HG02571 (cell line): ENCODE measurements at regions not wholly inside any gene's neighbourhood (a gene's known extent, or its start where the extent isn't known, plus 50 kb on each side); places are given as distances from the start of the nearest gene placed in this dataset.

Experiments
- ATAC-seq: cut with Tn5 transposase; IDR thresholded peaks from one replicate; pipeline ENCODE4 v1.9.1; 2021; ENCODE audit warnings: mild to moderate bottlenecking, moderate library complexity; ENCODE audit not compliant: unreplicated experiment

- no peak for ATAC-seq
Measured at GRCh38 chr11:13062115-13062514, 53.0 kb downstream of the RASSF10 start.

DNA sequence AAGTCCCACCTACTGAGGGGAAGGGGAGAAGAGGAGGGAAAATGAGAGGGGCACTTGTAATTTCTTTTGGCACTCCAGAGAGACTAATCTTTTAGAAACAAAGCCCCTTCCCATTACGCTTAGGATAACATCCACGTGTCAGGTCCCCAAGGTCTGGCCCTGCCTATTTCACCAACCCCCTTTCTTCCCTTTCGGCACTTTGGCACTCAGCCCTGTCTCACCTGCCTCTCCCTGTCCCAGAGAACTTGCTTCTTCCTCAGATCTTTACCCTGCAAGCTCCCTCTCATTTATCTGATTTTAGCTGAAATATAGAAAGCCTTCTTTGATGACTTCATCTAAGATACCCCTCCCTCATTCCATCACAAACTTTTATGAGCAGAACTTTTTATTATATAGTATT lies 55.5 kb downstream of the RASSF10 start:
- no peak for ATAC-seq

GRCh38 chr11:13065200-13065787 lies 56.2 kb downstream of the RASSF10 start:
- ATAC-seq, result no peak

DNA sequence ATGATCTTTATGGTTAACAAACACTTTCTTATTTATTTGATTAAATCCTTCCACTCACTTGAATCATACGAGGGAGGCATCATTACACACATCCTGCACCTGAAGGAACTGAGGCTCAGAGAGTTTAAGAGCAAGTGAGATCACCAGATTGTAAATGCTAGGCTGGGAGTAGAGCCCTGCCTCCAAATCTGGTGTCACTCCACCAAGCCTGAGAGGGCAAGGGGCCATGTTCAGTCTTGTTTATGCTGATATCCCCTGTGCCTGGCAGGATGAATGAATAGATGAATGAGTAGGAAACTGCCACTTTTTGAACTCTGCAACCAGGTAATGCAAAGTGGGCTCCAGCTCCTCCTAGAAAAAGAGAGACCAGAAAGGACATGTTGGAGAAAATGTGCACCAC lies 59.1 kb downstream of the RASSF10 start:
- ATAC-seq, result no peak

DNA sequence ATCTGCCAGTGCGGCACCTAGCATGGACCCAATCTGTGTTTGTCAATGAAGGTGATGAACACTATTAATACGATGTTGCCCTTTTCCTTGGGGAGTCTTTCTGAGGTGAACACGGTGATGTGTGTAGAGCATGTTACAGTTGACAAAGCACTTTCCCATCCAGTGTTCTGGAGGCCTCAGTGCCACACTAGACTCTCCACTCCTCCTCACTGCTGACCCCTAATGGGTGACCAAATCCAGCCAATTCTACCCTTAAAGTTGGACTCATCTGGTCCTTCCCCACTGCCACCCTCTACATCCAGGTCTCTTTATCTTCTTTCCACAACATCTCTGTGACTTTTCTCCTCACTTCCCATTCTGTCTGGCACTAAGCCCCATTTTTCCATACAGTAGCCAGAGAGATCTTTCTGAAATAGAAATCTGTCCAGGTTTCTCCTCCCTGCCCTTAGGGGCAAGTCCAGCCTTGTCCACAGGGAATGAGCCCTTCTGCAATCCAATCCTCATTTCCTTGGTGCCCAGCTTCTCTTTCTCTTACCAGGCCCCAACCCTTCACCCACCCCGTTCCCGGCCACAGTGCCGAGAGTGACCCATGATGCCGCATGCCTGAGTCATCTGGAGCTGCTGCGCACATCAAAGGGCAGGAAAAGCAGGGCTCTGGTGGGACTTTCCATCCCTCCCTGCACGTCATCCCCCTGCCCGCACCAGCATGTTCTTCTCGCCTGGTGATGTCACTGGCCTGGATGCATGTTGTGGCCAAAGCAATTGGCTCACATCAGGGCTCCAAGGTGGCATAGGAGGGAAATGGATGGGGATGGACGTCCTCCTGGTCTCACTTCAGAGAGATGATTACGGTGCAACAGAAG lies 64.2 kb downstream of the RASSF10 start:
- ATAC-seq, result no peak

GRCh38 chr11:13074714-13075464 lies 65.8 kb downstream of the RASSF10 start:
- ATAC-seq, result no peak

DNA sequence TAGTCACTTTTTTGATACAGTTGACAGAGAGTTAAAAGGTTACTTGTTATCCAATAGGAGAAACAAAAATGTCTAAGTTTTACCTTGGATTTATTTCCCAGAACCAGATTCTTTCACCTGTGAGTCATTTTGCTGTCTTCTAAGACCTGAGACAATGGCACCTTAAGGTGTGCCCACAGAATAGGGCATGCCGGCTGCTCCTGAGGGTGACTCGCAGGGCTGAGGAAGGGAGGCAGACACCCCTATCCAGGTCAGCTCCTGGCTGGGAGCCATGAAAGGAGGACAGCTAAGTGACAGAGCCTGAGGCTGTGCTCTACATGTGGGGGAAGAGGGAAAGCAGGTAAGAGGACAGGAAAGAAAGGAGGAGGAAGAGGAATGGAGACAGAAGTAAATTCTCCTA lies 67.8 kb downstream of the RASSF10 start:
- no peak for ATAC-seq

DNA sequence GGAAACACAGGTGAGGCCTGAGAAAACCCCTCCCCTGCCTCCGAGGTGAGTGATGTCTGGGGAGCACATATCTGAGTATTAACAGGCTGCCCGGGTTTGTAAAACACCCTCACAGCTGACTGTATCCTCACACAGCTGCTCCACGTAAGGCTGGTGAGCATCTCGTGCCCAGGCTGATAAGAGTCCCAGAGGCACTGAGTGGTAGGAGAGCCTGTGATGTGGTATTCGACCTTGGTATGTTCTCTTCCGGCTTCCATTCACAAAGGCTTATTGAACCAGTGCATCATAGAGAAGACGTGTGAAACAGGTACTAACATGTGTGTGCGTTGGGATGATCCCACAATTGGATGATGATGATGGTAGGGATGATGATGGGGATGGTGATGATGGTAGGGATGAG lies 71.7 kb downstream of the RASSF10 start:
- no peak for ATAC-seq

- no peak for ATAC-seq
Measured at GRCh38 chr11:13082588-13082987, 73.5 kb downstream of the RASSF10 start.

DNA sequence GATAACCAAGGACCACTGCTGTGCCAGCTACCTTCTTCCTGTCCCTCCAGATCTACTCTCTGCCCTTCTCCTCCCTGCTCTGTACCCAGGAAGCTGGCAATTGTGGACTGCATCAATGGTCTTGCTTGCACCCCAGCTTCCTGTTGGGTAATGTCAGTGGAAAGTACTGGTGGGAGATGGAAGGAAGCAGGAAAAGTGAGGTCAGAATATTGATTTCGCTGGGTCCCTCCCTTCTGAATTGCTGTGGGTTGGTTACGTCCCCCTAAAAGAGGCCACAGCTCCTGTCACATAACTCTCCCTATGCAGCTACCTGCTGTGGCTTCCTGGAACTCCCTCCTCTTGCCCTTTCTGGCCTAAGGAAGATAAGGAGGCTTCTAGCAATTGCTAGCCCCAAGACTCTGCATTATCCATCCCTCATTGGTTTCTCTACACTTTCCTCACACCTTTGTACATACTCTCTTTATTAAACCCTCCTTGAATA lies 81.2 kb downstream of the RASSF10 start:
- no peak for ATAC-seq

GRCh38 chr11:13091373-13091772 lies 82.3 kb downstream of the RASSF10 start:
- ATAC-seq, result no peak

- ATAC-seq, result no peak
Measured at GRCh38 chr11:13091804-13092203, 82.7 kb downstream of the RASSF10 start.

DNA sequence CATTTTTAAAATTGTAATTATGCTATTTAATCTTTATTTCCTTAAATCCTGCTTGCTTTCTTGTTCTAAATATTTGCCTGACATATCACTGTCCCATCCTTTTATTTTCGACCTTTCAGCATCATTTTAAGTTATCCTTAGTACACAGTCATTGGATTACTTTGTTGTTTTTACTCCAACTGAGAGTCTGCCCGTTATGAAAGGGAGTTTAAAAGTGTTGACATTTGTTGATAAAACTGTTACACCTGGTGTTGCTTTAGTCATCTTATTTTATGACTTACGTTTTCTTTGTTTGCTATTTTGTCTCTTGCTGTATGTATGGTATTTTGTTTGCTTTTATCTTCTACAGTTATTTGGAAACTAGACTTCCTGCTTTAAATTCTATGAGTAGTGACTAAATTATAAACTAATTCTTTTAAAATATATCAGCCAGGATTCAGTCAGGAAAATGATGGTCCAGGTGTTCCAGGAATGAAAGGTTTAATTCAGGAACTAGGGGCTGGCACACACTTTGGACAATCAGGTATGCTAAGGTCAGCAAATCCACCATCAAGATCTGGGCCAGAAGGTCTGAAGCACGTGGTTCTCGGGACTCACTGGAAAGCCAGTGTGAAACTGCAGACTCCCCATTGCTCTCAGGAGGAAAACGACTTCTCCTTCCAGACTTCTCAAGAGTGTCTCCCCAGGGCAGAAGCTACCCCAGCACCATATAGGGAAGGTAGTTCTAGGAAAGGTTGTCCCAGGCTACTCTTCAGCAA lies 86.0 kb downstream of the RASSF10 start:
- ATAC-seq, result no peak

GRCh38 chr11:13098063-13098462 lies 88.9 kb downstream of the RASSF10 start:
- ATAC-seq, result no peak

- no peak for ATAC-seq
Measured at GRCh38 chr11:13098616-13099289, 89.6 kb downstream of the RASSF10 start.

GRCh38 chr11:13101644-13102512 lies 92.8 kb downstream of the RASSF10 start:
- no peak for ATAC-seq

GRCh38 chr11:13102513-13102840 lies 93.4 kb downstream of the RASSF10 start:
- ATAC-seq, result no peak

DNA sequence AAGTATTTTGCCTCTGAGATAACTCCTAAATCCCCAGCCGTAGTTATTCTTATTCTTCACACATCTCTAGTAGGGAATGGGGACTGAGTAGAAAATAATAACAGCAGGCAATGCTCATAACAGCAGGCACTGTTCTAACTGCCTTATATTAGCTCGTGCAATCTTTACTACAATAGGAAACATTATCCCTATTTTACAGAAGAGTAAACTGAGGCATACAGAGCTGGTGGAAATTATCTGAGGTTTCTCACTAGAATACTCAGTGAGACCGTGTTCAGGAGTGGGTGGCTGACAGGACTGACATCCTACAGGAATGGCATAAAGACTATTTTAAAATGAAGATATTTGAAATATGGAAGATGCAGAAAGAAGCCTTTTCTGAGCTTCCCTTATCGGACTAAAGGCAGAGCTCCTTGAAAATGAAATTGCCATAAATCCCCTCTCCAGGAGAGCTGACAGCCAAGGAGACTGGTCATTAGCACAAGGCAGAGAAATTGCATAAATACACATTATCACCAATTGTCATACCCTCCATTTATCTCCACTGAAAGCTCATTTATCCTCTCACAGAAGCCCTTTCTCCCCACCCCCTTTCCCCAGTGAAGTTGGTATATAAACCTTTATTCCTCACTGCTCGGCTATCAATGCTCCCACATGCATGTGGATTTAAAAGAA lies 93.9 kb downstream of the RASSF10 start:
- no peak for ATAC-seq

GRCh38 chr11:13103962-13104554 lies 94.9 kb downstream of the RASSF10 start:
- ATAC-seq, result no peak
